ENCODE measurements at regions not wholly inside any gene's neighbourhood (a gene's known extent, or its start where the extent isn't known, plus 50 kb on each side); places are given as distances from the start of the nearest gene placed in this dataset.

DNA sequence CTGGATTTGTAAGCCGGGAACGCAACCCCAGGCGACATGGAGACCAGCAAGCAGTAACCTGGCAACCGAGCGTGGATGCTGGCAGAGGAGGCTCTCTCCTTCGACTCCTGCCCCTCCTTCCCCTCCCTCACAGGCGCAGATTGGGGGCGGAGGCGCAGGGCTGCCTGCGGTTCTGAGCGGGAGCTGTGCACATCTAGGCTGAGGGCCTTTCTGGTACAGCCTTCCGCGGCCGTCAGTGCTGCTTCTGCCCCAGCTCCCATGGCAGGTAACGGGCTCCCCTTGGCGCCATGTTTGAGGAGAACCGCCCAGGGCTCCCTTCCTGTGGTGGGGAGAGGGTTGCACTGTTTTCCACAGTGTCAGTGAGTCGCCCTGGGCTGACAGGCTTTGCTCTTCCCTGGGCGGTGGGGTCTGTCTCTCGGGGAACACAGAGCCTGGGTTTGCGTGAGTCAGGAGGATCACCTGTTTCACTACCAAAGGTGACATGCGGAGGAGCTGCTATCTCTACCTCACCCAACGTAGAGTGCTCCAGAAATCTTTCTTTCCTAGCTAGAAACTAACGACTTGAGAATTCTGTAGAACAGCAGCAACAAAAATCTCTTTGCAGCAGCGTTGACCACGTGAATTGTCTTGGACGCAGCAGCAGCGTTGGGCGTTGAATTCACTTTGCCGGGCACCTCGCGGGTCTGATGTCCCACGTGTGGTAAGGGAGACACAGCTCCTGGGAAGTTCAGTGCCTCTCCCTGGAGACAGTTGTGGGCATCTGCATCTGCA, 154.8 kb upstream of the COBL start:
- DNase-seq (ENCODE audit: extremely low spot score): no peak
- TF ChIP-seq, protein P1, sequence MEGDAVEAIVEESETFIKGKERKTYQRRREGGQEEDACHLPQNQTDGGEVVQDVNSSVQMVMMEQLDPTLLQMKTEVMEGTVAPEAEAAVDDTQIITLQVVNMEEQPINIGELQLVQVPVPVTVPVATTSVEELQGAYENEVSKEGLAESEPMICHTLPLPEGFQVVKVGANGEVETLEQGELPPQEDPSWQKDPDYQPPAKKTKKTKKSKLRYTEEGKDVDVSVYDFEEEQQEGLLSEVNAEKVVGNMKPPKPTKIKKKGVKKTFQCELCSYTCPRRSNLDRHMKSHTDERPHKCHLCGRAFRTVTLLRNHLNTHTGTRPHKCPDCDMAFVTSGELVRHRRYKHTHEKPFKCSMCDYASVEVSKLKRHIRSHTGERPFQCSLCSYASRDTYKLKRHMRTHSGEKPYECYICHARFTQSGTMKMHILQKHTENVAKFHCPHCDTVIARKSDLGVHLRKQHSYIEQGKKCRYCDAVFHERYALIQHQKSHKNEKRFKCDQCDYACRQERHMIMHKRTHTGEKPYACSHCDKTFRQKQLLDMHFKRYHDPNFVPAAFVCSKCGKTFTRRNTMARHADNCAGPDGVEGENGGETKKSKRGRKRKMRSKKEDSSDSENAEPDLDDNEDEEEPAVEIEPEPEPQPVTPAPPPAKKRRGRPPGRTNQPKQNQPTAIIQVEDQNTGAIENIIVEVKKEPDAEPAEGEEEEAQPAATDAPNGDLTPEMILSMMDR (IDR thresholded peaks at IDR 0.05; ENCODE audit: control extremely low read depth, extremely low read depth, low read depth, missing control alignments): no peak
- ChIA-PET POLR2A (no interaction called here), CTCF (no interaction called here)

DNA sequence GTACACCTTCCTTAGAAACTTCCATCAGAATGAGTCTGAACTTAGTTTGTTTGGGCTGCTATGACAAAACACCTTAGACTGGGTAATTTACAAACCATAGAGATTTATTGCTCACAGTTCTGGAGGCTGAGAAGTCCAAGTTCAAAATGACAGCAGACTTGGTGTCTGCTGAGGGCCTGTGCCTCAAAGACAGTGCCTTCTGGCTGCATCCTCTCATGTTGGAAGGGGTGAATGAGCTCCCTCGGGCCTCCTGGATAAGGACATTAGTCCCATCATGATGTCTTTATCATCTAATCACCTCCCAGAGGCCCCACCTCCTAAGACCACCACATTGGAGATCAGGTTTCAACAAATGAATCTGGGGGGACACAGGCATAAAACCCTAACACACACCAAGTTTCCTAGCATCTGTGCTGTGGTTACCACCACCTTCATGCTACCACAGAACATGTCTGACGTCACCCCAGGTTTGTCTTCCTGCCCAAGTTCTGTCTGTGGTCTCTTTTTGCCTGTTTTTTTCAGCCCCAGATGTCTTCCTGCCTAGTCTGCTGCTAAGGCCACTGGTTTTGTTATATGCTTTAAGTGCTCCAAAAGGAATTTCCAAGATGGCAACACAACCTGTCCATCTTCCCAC, 150.9 kb upstream of the COBL start:
- TF ChIP-seq, protein P1 (IDR thresholded peaks at IDR 0.05; ENCODE audit: control extremely low read depth, extremely low read depth, low read depth, missing control alignments): no peak
- ChIA-PET POLR2A (no interaction called here), CTCF (no interaction called here)
- no peak for DNase-seq (ENCODE audit: extremely low spot score)

DNA sequence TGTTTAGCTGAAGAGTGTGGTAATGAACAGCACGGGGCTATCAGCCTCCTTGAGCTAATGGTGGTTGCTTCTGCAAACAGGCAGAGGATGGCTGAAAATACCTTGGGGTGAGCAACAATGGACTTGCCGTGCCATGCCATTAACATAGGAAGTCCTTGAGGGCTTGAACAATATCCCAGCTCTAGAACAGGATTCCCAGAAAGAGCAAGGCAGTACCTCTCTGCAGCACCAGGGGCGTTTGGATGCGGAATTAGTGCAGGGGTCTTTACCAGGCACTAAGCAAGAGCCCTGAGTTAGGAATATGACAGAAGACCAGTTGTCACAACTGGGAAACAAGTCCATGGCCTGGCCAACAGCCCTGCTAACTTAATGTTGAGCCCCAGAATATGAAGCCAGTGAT, 143.2 kb upstream of the COBL start:
- CTCF ChIA-PET: no interaction called here
- TF ChIP-seq, protein P1 (IDR thresholded peaks at IDR 0.05; ENCODE audit: control extremely low read depth, extremely low read depth, low read depth, missing control alignments): no peak
- no peak for DNase-seq (ENCODE audit: extremely low spot score)
- POLR2A ChIA-PET: no interaction called here

DNA sequence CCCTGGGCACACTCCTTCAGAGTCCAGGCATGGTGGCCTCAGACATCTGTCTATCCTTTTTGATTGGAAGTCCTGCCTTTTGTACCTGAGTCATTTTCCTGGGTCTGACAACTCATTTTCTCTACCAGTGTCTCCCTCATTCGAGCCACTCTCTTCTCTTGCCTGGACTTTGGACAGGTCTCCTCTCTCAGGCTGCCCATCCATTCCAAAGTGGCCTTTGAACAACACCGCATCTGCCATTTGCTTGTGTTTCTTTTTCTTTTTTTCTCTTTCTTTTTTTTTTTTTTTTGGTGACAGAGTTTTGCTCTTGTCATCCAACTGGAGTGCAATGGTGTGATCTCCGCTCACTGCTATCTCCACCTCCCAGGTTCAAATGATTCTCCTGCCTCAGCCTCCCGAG, 142.1 kb upstream of the COBL start:
- POLR2A ChIA-PET: no interaction called here
- TF ChIP-seq, protein P1 (IDR thresholded peaks at IDR 0.05; ENCODE audit: control extremely low read depth, extremely low read depth, low read depth, missing control alignments): no peak
- CTCF ChIA-PET: no interaction called here
- no peak for DNase-seq (ENCODE audit: extremely low spot score)

DNA sequence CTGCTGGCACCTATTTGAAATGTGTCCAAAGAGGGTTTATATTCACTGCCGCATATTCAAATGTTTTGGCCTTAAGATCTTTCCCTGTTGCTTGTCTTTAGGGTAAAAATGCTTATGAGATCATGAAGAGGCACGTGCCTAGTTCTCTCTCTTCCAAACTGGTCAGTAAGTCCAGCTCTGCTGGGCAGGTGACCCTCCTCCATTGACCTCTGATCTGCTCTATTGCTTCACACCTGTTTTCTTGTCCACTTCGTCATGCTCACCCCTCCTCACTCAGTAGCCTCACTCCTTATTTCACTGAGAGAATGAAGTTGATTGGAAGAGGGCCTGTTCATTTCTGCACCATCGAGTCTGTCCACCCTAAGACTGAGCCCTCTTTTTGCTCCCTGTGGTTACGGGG, 140.5 kb upstream of the COBL start:
- ChIA-PET CTCF (interaction anchor here (1.3 kb wide), 1 partner anchor 27 kb away, joined by 4 read pairs; no protein-coding TSS in a partner anchor), POLR2A (no interaction called here)
- no peak for DNase-seq (ENCODE audit: extremely low spot score)
- TF ChIP-seq, protein P1 (IDR thresholded peaks at IDR 0.05; ENCODE audit: control extremely low read depth, extremely low read depth, low read depth, missing control alignments): no peak

DNA sequence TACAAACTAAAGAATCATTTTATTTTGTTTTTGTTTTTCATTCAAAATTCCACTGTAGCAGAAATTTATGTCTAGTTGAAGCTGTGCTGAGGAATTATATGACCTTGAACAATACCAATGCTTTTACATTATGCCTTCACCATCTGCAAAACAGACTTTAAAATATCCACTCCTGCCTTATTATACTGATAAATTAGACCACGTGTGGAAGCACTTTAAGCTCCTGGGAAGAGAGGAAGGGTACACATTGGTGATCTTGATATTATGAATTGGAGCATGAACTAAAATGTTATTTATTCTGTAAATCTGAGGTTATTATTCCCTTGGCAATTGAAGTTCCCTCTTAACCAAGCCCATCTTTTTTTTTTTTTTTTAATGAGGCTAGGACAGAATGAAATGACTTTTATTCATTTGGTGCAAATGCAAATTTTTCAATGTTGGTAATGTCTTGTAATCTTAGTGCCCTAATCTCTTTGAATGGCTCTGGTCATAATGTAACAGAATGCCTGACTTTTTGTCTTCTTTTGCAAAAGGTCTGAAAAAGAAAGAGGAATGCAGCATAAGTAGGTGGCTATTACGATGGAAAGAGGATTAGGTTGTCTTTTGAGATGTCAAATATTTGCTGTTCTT, 139.9 kb upstream of the COBL start:
- ChIA-PET POLR2A (no interaction called here), CTCF (no interaction called here)
- TF ChIP-seq, protein P1 (IDR thresholded peaks at IDR 0.05; ENCODE audit: control extremely low read depth, extremely low read depth, low read depth, missing control alignments): no peak
- no peak for DNase-seq (ENCODE audit: extremely low spot score)
